ENCODE measurements at regions not wholly inside any gene's neighbourhood (a gene's known extent, or its start where the extent isn't known, plus 50 kb on each side); places are given as distances from the start of the nearest gene placed in this dataset.

DNA sequence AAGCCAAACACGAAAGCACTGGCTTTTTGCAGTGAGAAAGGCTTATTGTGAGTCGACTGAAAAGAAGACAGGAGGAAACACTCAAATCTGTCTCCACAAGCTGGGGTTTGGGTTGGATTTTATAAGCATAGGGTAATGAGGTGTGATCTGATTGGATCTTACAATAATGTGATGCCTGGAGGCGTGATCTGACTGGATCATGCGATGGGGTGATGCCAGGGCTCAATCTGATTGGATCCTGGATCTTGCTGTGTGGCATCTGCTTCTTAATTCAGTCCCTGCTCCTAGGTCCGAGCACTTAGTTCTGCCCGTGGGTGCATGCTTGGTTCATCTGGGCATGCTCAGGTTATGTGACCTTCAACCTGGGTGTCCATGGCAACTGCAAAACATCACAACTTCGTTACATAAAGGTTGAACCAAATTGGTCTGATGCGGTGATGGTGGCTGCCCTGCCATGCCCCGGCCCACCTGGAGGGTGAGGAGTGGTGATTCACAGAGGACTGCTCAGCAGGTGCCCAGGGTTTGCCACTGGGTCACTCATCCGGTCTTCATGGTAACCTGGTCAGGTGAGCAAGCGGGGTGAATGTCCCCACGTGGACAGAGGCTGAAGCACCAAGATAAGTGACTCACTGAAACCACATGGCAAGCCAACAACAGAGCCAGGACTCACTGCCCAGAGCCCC is 111.0 kb downstream of the KCNF1 start:
- TF ChIP-seq, protein P1, sequence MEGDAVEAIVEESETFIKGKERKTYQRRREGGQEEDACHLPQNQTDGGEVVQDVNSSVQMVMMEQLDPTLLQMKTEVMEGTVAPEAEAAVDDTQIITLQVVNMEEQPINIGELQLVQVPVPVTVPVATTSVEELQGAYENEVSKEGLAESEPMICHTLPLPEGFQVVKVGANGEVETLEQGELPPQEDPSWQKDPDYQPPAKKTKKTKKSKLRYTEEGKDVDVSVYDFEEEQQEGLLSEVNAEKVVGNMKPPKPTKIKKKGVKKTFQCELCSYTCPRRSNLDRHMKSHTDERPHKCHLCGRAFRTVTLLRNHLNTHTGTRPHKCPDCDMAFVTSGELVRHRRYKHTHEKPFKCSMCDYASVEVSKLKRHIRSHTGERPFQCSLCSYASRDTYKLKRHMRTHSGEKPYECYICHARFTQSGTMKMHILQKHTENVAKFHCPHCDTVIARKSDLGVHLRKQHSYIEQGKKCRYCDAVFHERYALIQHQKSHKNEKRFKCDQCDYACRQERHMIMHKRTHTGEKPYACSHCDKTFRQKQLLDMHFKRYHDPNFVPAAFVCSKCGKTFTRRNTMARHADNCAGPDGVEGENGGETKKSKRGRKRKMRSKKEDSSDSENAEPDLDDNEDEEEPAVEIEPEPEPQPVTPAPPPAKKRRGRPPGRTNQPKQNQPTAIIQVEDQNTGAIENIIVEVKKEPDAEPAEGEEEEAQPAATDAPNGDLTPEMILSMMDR (conservative IDR thresholded peaks at IDR 0.05; ENCODE audit: low read length) = no peak
- TF ChIP-seq EZH2phosphoT487 (IDR thresholded peaks at IDR 0.05; ENCODE audit: borderline replicate concordance) = no peak
